ENCODE measurements at regions not wholly inside any gene's neighbourhood (a gene's known extent, or its start where the extent isn't known, plus 50 kb on each side); places are given as distances from the start of the nearest gene placed in this dataset.

GRCh38 chr9:136605988-136606660 is 56.6 kb upstream of the EGFL7 start:
- no peak for TF ChIP-seq CTCF (IDR thresholded peaks at IDR 0.05)
- TF ChIP-seq POLR2A (IDR thresholded peaks at IDR 0.05) = no peak
